IMR-90 (cell line): ENCODE measurements at regions not wholly inside any gene's neighbourhood (a gene's known extent, or its start where the extent isn't known, plus 50 kb on each side); places are given as distances from the start of the nearest gene placed in this dataset.

ENCODE experiments used
- ATAC-seq: fragments of 200-7000 bp; cut with Tn5 transposase; 2 replicates; pipeline ENCODE4 v1.9.1; 2020; ENCODE audit warnings: low read depth, mild to moderate bottlenecking, moderate library complexity
- BruUV-seq: library from RNA; stranded (reverse); fragments of 400-500 nt; replicated peaks from 2 replicates; lab custom pipeline; 2021; lab: Mats Ljungman, UMichigan
- CTCF ChIA-PET: fragments of 300-600 bp; formaldehyde crosslinking; extraction: SDS; loops from one replicate; lab custom pipeline; 2021; ENCODE audit warnings: antibody characterized with exemption; lab: Yijun Ruan, JAX
- POLR2A ChIA-PET: fragments of 300-600 bp; sonication (Branson Sonifier 250); formaldehyde crosslinking; loops from one replicate; lab custom pipeline; 2022; ENCODE audit warnings: antibody characterized with exemption; ENCODE audit not compliant: unreplicated experiment; lab: Charles Lee
- DNase-seq: peaks from one replicate; pipeline ENCODE4 v3.0.0; 2013
- H2AFZ ChIP-seq: replicated peaks from 2 replicates; pipeline ENCODE3; 2013; ENCODE audit warnings: low read length, mild to moderate bottlenecking; ENCODE audit not compliant: poor library complexity
- H2AK5ac ChIP-seq: 2 replicates; pipeline ENCODE4 v1.6.1; 2013; ENCODE audit warnings: low read depth, low read length, inconsistent platforms
- H2AK9ac ChIP-seq: replicated peaks from 2 replicates; pipeline ENCODE3; 2013; ENCODE audit warnings: mild to moderate bottlenecking, low read depth, low read length, moderate library complexity; ENCODE audit not compliant: poor library complexity
- H2BK120ac ChIP-seq: 2 replicates; pipeline ENCODE4 v1.6.1; 2013; ENCODE audit warnings: low read depth, low read length, inconsistent platforms
- H2BK15ac ChIP-seq: 3 replicates; pipeline ENCODE4 v1.6.1; 2013; ENCODE audit warnings: low read depth, low read length, inconsistent platforms
- H2BK20ac ChIP-seq: 2 replicates; pipeline ENCODE4 v1.6.1; 2013; ENCODE audit warnings: low read depth, mild to moderate bottlenecking, inconsistent platforms, low read length, moderate library complexity
- H2BK5ac ChIP-seq: 2 replicates; pipeline ENCODE4 v1.6.1; 2013; ENCODE audit warnings: mild to moderate bottlenecking, low read depth, low read length, inconsistent platforms; ENCODE audit not compliant: poor library complexity, severe bottlenecking
- H3K14ac ChIP-seq: replicated peaks from 2 replicates; pipeline ENCODE4 v1.6.1; 2013; ENCODE audit warnings: low read depth, low read length, inconsistent platforms
- H3K18ac ChIP-seq: 2 replicates; pipeline ENCODE4 v1.6.1; 2013; ENCODE audit warnings: low read depth, low read length, control low read depth
- H3K23ac ChIP-seq: 2 replicates; pipeline ENCODE4 v1.6.1; 2013; ENCODE audit warnings: low read depth, low read length, inconsistent platforms
- H3K27ac ChIP-seq: 2 replicates; pipeline ENCODE4 v1.5.1; 2013; ENCODE audit warnings: mild to moderate bottlenecking, control low read depth, low read length; ENCODE audit not compliant: insufficient read depth
- H3K27me3 ChIP-seq: 2 replicates; pipeline ENCODE4 v1.6.1; 2013; ENCODE audit warnings: low read length; ENCODE audit not compliant: control insufficient read depth, insufficient read depth
- H3K36me3 ChIP-seq: 2 replicates; pipeline ENCODE4 v1.6.1; 2013; ENCODE audit warnings: low read length, mixed read lengths; ENCODE audit not compliant: control insufficient read depth, insufficient read depth
- H3K4ac ChIP-seq: 2 replicates; pipeline ENCODE4 v1.6.1; 2013; ENCODE audit warnings: low read depth, low read length, inconsistent platforms
- H3K4me1 ChIP-seq: 2 replicates; pipeline ENCODE4 v1.6.1; 2013; ENCODE audit warnings: low read length, mixed read lengths; ENCODE audit not compliant: control insufficient read depth, insufficient read depth
- H3K4me2 ChIP-seq: 2 replicates; pipeline ENCODE4 v1.6.1; 2013; ENCODE audit warnings: low read depth, mild to moderate bottlenecking, control low read depth, low read length, moderate library complexity
- H3K4me3 ChIP-seq: 2 replicates; pipeline ENCODE4 v1.5.1; 2013; ENCODE audit warnings: low read depth, mild to moderate bottlenecking, control low read depth, low read length, moderate library complexity; ENCODE audit not compliant: insufficient read depth
- H3K56ac ChIP-seq: 2 replicates; pipeline ENCODE4 v1.6.1; 2013; ENCODE audit warnings: low read length, inconsistent platforms; ENCODE audit not compliant: insufficient read depth; ENCODE audit errors: extremely low read depth
- H3K79me1 ChIP-seq, 2 experiments: 2 replicates each; pipeline ENCODE4 v1.6.1; 2013; ENCODE audit warnings: low read length in 2 of 2, inconsistent platforms in 1 of 2, low read depth in 1 of 2
- H3K9ac ChIP-seq: 2 replicates; pipeline ENCODE4 v1.6.1; 2013; ENCODE audit warnings: low read depth, low read length, control low read depth
- H3K9me1 ChIP-seq: 2 replicates; pipeline ENCODE4 v1.6.1; 2013; ENCODE audit warnings: low read length, inconsistent platforms; ENCODE audit not compliant: insufficient read depth
- H3K9me3 ChIP-seq: 2 replicates; pipeline ENCODE4 v1.6.1; 2013; ENCODE audit warnings: low read length; ENCODE audit not compliant: control insufficient read depth, insufficient read depth
- H4K20me1 ChIP-seq: 2 replicates; pipeline ENCODE4 v1.6.1; 2013; ENCODE audit warnings: low read length, inconsistent platforms; ENCODE audit not compliant: insufficient read depth
- H4K5ac ChIP-seq: 2 replicates; pipeline ENCODE4 v1.6.1; 2013; ENCODE audit warnings: mild to moderate bottlenecking, low read depth, low read length, control low read depth
- H4K8ac ChIP-seq, 2 experiments: 2 replicates each; pipeline ENCODE4 v1.6.1; 2013; ENCODE audit warnings: low read depth in 2 of 2, low read length in 2 of 2, control low read depth in 1 of 2, inconsistent platforms in 1 of 2
- H4K91ac ChIP-seq: 2 replicates; pipeline ENCODE4 v1.6.1; 2013; ENCODE audit warnings: low read depth, low read length, inconsistent platforms; ENCODE audit not compliant: insufficient read depth
- BHLHE40 ChIP-seq: fragments of 150-350 bp; IDR thresholded peaks from 2 replicates; pipeline ENCODE4 v1.6.1; 2016; ENCODE audit warnings: mild to moderate bottlenecking, low read depth, low read length
- CEBPB ChIP-seq: IDR thresholded peaks from 2 replicates; pipeline ENCODE4 v1.6.1; 2012; ENCODE audit warnings: low read depth, low read length, improper control_type of control experiment
- CHD1 ChIP-seq: IDR thresholded peaks from 2 replicates; pipeline ENCODE4 v1.6.1; 2012; ENCODE audit warnings: low read depth, low read length, improper control_type of control experiment
- ELK1 ChIP-seq: fragments of 150-350 bp; IDR thresholded peaks from 2 replicates; pipeline ENCODE4 v1.6.1; 2016; ENCODE audit warnings: low read depth, mild to moderate bottlenecking, low read length, moderate library complexity, borderline replicate concordance
- MAFK ChIP-seq: IDR thresholded peaks from 2 replicates; pipeline ENCODE4 v1.6.1; 2012; ENCODE audit warnings: low read depth, low read length, improper control_type of control experiment
- MAZ ChIP-seq: IDR thresholded peaks from 2 replicates; pipeline ENCODE4 v1.6.1; 2012; ENCODE audit warnings: low read depth, mild to moderate bottlenecking, low read length, improper control_type of control experiment, moderate library complexity, borderline replicate concordance
- MXI1 ChIP-seq: IDR thresholded peaks from 2 replicates; pipeline ENCODE4 v1.6.1; 2012; ENCODE audit warnings: low read depth, mild to moderate bottlenecking, low read length, moderate library complexity, borderline replicate concordance
- NFE2L2 ChIP-seq: fragments of 150-350 bp; IDR thresholded peaks from 2 replicates; pipeline ENCODE4 v1.6.1; 2016; ENCODE audit warnings: low read depth, mild to moderate bottlenecking, low read length
- POLR2A ChIP-seq: IDR thresholded peaks from 2 replicates; pipeline ENCODE4 v1.6.1; 2012; ENCODE audit warnings: mild to moderate bottlenecking, low read depth, low read length
- RCOR1 ChIP-seq: IDR thresholded peaks from 2 replicates; pipeline ENCODE4 v1.6.1; 2012; ENCODE audit warnings: mild to moderate bottlenecking, low read length, improper control_type of control experiment; ENCODE audit not compliant: insufficient replicate concordance
- RFX5 ChIP-seq: IDR thresholded peaks from 2 replicates; pipeline ENCODE4 v1.8.0; 2012; ENCODE audit warnings: low read depth, mild to moderate bottlenecking, low read length, moderate library complexity
- SMC3 ChIP-seq: fragments of 150-350 bp; IDR thresholded peaks from 2 replicates; pipeline ENCODE4 v1.6.1; 2016; ENCODE audit warnings: low read depth, mild to moderate bottlenecking, antibody characterized with exemption, low read length, moderate library complexity
- WGBS, 2 experiments: methylation state at CpG; one replicate each; pipeline versions ENCODE4 v1.1.5 to v1.1.7; 2013; ENCODE audit warnings: missing lambda C conversion rate in 2 of 2; ENCODE audit not compliant: insufficient read length in 1 of 2; ENCODE audit errors: extremely low coverage in 2 of 2; 5-methylcytosine and 5-hydroxymethylcytosine counted together
- dilution Hi-C: fragments of 300-500 bp; cut with HindIII; formaldehyde crosslinking; loops from one replicate; pipeline ENCODE4 v1.14.3; 2018; ENCODE audit warnings: low sequenced_read_pairs; ENCODE audit not compliant: unreplicated experiment
- in situ Hi-C: fragments of 300-500 bp; cut with MboI; formaldehyde crosslinking; loops from 3 replicates; pipeline ENCODE4 v1.14.3; 2019; ENCODE audit warnings: low sequenced_read_pairs, inconsistent platforms, mixed read lengths
- intact Hi-C: fragments of 100-400 bp; cut with micrococcal nuclease; formaldehyde crosslinking; loops from 2 replicates; pipeline ENCODE4 v1.10.0; 2022
- TF ChIP-seq, protein P1 (sequence below): conservative IDR thresholded peaks from 2 replicates; pipeline ENCODE4 v1.5.1; 2012; ENCODE audit warnings: mild to moderate bottlenecking, low read depth, low read length, improper control_type of control experiment
- TF ChIP-seq, protein P2 (sequence below): fragments of 150-350 bp; IDR thresholded peaks from 2 replicates; pipeline ENCODE4 v1.6.1; 2017; ENCODE audit warnings: mild to moderate bottlenecking, antibody characterized with exemption, low read length, low read depth

DNA sequence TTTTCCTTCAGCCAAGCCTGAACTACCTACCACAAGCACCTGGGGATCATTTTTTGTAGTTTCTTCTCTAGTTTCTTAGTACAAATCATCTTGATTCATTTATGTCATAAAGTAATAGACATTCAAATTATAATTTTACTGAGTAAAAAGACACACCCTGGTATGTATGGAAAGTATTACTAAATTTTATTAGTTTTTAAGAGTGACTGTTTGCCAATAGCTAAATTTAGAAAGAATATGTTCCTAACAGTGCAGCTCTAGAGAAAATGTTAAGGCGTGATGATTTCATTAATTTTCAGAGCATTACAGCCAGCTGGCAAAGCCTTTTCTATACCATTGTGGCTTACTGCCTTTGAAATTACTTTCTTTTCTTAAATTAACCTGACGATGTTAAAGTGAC is 612.0 kb upstream of the KCNMB2 start:
- Histone ChIP-seq H3K23ac (no peak overlapping the region), H3K27ac (no peak overlapping the region), H3K9ac (no peak overlapping the region), H3K14ac (no peak overlapping the region), H3K4me3 (no peak overlapping the region), H3K4me2 (no peak overlapping the region), H3K27me3 (no peaks in the 10 kb centered on the region), H4K20me1 (no peaks in the 10 kb centered on the region), H3K79me1 (no peaks in the 10 kb centered on the region), H3K36me3 (no peaks in the 10 kb centered on the region), H2BK120ac (no peak overlapping the region), H3K4ac (no peak overlapping the region), H2BK20ac (no peak overlapping the region), H2BK15ac (no peak overlapping the region), H3K18ac (no peak overlapping the region), H2AK9ac (no peak overlapping the region), H4K8ac (no peak overlapping the region), H2BK5ac (no peak overlapping the region), H3K4me1 (peaks cover 2% of the 10 kb centered on the region; the same call in 1 of the 2 replicates), H2AFZ (no peak overlapping the region), H3K9me3 (no peaks in the 10 kb centered on the region), H3K56ac (no peak overlapping the region), H3K9me1 (no peaks in the 10 kb centered on the region), H4K5ac (no peak overlapping the region), H2AK5ac (no peak overlapping the region), H4K91ac (no peak overlapping the region)
- TF ChIP-seq BHLHE40, result no peak
- TF ChIP-seq MXI1, result no peak
- TF ChIP-seq CHD1, result no peak
- TF ChIP-seq, protein P1, sequence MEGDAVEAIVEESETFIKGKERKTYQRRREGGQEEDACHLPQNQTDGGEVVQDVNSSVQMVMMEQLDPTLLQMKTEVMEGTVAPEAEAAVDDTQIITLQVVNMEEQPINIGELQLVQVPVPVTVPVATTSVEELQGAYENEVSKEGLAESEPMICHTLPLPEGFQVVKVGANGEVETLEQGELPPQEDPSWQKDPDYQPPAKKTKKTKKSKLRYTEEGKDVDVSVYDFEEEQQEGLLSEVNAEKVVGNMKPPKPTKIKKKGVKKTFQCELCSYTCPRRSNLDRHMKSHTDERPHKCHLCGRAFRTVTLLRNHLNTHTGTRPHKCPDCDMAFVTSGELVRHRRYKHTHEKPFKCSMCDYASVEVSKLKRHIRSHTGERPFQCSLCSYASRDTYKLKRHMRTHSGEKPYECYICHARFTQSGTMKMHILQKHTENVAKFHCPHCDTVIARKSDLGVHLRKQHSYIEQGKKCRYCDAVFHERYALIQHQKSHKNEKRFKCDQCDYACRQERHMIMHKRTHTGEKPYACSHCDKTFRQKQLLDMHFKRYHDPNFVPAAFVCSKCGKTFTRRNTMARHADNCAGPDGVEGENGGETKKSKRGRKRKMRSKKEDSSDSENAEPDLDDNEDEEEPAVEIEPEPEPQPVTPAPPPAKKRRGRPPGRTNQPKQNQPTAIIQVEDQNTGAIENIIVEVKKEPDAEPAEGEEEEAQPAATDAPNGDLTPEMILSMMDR, result no peak
- TF ChIP-seq ELK1, result no peak
- no peak for TF ChIP-seq RCOR1
- TF ChIP-seq, protein P2, sequence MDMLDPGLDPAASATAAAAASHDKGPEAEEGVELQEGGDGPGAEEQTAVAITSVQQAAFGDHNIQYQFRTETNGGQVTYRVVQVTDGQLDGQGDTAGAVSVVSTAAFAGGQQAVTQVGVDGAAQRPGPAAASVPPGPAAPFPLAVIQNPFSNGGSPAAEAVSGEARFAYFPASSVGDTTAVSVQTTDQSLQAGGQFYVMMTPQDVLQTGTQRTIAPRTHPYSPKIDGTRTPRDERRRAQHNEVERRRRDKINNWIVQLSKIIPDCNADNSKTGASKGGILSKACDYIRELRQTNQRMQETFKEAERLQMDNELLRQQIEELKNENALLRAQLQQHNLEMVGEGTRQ, result no peak
- TF ChIP-seq SMC3, result no peak
- no peak for TF ChIP-seq CEBPB
- no peak for TF ChIP-seq NFE2L2
- no peak for TF ChIP-seq RFX5
- TF ChIP-seq MAZ, result no peak
- no peak for TF ChIP-seq MAFK
- no peak for TF ChIP-seq POLR2A
- ATAC-seq (no peak), DNase-seq (no peak)
- in situ Hi-C loops, result no loop called here
- CTCF ChIA-PET, result interaction anchor here (0.6 kb wide), 1 partner anchor 455 kb away, joined by 3 read pairs; no protein-coding TSS in a partner anchor
- no CpG with 5 or more reads among the region's 2 CpGs for WGBS, 2 experiments
- BruUV-seq, result no TSS peak
- POLR2A ChIA-PET, result no interaction called here
- intact Hi-C loops, result no loop called here
- dilution Hi-C loops, result no loop called here
